Non-pigmented ciliary epithelial cell (primary cell): ENCODE measurements at regions not wholly inside any gene's neighbourhood (a gene's known extent, or its start where the extent isn't known, plus 50 kb on each side); places are given as distances from the start of the nearest gene placed in this dataset.
A peak's percentile ranks its signal among the peaks of the same experiment; 100 is the strongest.

Source experiments
- DNase-seq: peaks from one replicate; pipeline ENCODE4 v3.0.0-alpha.2; 2010; ENCODE audit warnings: low read depth

DNA sequence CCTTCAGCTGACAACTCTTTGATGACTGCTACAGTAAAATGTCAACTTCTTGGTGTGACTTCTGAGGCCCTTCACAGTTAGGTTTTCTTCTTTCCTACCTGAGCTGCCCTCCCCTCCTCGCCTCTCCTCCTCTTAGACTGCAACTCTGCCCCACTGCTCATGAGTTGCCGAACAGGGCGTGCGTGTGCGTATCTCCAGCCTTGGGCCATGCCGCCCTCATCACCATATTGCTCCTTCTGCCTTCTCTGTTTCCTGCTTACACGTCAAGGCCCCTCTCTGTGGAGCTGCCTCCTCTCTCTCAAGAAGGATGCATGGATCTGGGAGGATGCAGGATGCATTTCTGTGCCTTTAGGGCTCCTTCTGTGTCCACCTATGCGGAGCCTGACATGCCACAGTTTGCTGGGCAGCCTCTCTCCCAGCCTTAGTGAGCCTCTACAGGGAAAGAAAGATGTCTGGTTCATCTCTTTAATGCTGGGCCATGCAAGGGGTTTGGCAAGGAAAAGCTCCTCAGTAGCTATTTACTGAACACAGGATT, 205.9 kb downstream of the RPLP1 start:
- DNase-seq: no peak

DNA sequence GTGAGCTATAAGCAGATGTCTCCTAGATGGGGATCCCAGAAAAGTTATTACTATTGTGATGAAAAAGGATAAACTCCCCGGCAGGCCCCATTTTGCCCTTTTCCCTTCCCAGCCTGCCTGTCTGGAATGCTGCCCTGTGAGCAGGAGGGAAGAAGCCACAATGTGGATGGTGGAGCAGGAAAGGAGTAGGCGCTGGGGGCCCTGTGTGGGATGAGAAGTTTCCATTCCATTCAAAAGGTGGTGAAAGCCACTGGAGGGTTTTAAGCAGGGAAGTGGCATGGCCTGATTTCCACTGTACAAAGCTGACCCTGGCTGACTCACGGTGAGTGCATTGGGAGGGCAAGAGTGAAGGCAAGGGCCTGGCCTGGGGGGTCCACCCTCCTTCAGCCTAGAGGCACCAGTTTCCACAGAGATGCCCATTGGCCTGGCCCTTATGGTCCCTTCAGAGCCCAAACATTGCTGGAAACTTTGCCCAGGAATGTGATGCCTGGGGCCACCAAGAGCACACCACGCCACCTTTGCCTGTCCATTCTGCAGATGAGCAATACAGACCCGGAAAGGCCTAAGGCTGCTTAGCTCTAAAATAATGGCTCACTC, 206.9 kb downstream of the RPLP1 start:
- no peak for DNase-seq

DNA sequence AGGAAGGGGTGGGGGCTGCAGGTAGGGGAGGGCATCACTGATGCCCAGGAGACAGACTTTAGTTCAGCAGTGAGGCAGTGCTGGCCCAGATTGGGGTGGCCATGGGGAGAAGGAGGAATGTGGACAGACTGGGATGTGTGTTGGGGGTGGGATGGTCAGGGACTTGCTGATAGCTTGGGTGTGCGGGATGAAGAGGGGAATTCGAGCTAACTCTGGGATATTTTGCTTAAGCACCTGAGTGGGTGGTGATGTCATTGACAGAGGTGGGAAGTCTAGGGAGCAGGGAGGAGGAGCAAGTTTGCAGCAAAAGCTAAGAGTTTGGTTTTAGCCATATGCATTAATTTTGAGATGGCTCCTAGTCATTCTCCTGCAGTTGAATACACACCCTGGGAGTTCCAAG, 207.5 kb downstream of the RPLP1 start:
- no peak for DNase-seq

- DNase-seq: no peak
These were observed 208.2 kb downstream of the RPLP1 start for GRCh38 chr15:69660658-69661405.

DNA sequence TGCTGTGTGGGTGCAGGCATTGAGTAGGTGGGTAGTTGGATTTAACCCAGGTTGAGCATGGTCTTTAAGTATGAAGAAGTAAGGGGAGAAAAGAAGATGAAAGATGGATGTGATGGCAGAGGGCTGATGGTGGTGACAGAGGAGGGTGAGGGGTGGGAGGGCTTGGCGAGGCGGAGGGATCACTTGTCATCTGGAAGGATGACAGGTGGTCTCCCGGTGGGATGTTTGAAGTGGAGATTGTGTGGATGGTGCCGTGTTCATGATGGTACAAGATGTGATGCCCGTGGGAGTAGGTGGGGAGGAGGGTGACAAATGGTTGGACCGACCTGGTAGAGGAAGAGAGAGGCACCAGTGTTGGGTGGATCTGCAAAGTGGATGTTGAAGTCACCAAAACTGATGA, 208.8 kb downstream of the RPLP1 start:
- no peak for DNase-seq

- no peak for DNase-seq
These were observed 209.4 kb downstream of the RPLP1 start for GRCh38 chr15:69661871-69662644.

GRCh38 chr15:69662645-69663000, 210.0 kb downstream of the RPLP1 start:
- DNase-seq: no peak

DNA sequence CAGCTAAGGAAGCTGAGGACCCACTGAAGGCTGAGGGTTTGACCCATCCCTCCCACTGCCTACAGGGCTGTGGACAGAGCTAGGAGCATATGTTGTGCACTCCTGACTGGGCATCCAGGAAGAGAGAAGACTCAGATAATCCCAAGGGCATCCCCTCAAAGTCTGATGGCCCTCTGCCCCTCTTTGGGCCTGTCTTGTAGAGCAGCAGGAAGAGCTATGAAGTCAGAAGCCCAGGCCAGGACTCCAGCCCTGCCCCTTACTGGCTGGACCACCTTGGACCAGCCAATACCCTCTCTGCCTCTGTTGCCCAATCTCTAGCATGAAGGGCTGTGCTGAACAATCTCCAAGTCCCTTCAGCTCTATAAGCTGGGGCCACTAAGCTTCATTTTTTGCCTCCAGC, 210.8 kb downstream of the RPLP1 start:
- no peak for DNase-seq

GRCh38 chr15:69663982-69664381, 211.4 kb downstream of the RPLP1 start:
- DNase-seq: no peak

DNA sequence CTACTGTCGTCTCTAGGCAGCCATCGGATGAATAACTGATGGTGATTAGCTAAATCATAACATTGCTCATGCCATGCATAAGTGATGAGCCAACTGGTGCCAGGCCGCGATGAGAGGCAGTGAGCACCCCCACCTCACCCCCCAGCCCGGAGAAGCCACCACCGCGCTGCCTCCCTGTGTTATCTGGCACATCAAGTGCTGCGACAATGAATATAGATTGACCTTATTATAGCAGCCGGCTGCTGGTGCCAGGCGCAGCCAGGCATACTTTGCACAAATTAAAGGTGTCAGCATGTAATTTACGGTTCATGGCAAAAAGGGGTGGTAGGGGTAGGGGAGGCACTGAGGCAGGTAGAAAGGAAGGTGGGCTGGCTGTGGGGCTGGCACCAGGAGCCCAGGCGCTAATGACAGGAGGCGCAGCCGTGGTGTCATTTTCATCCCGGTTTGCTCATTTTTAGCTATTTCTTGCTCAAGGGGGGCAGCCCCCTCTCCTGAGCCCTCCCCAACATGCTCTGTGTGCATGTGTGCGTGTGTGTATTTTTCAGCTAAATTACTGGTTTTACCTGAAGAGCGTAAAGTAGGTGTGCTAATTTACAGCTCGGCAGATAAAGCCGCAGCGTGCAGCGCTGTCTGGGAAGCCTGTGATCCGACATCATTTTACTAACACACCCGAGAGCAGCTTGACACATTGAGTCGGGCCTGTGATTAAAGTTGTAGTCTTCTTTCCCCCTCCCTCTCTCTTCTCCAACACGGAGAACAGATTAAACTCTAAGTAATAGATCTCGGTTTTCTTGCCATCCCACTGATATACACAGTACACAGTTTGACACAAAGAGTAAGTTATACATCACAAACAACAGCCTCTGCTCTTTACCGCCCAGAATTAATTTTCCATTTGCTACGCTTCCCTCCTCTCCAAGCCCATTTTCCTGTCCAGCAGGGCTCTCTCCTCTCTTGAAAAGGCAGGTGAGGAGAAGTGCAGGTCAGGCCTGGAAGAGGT, 212.3 kb downstream of the RPLP1 start:
- DNase-seq: no peak

GRCh38 chr15:69665641-69666111, 213.1 kb downstream of the RPLP1 start:
- no peak for DNase-seq

- peak; percentile 15 for DNase-seq
These were observed 213.8 kb downstream of the RPLP1 start for GRCh38 chr15:69666441-69666882.

GRCh38 chr15:69666921-69667811, 214.5 kb downstream of the RPLP1 start:
- no peak for DNase-seq

- DNase-seq: no peak
These were observed 215.6 kb downstream of the RPLP1 start for GRCh38 chr15:69668039-69668705.

GRCh38 chr15:69668963-69669362, 216.3 kb downstream of the RPLP1 start:
- no peak for DNase-seq

DNA sequence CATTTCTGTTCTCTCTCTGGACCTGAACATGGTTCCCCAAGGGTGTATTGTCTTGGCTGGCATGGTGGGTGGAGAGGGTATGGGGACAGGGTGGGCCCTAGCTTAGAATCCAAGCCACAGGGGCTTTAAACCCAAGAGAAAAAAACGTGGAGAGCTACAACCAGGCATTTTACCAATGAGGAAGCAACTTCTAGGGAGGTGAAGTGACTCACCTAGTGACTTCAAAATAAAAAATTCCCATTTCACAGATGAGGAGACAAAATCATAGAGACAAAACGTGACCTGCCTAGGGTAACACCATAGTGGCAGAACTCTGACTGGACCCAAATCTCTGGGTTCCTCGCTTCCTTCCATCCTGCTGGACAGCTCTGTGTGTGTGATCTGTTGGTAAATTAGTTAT, 216.8 kb downstream of the RPLP1 start:
- no peak for DNase-seq

DNA sequence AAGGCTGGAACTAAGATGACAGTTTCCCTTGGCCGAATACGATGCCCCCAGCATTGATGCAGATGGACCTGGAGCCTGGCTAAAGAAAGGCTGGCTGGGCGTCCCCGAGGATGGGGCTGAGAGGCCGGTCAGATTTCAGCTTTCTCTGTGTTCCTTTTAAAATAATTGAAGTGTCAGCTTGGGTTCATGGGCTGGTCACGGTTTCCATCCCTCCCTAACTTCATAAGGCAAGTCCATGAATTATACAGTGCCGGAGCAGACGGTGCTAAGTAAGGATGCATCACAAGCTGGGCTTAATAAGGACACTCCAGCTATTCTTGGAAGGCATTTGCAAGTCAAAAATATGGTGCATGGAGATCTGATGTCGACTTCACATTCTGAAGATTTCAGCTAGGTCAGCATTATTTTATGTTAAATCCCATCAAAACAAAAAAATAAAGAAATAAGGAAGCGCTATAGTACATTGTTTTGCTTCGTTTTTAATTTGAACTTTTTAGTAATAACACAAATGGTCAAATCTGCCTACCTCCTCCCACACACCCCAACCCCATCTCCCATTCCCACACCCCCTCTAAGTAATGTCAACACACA, 220.8 kb downstream of the RPLP1 start:
- no peak for DNase-seq

- no peak for DNase-seq
These were observed 223.1 kb downstream of the RPLP1 start for GRCh38 chr15:69675731-69676130.

DNA sequence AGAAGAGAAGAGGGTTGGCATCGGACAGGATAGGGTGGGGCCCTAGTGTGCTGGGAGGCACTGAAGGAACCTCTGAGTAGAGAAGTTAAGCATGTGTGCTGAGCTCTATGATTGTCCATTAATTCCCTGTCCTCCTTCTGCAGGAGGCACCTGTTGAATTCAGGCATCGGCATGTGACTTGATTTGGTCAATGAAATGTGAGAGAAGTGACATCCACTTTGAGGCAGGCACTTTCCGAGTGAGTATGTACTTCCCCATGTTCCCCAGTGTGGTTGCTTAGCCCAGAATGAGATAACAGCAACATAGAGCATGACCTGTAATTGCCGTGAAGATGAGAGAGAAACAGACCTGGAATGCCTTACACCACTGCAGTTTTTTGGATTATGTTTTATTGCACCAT, 224.8 kb downstream of the RPLP1 start:
- no peak for DNase-seq
